GM12878 (cell line): ENCODE measurements at regions not wholly inside any gene's neighbourhood (a gene's known extent, or its start where the extent isn't known, plus 50 kb on each side); places are given as distances from the start of the nearest gene placed in this dataset.

ENCODE experiments used
- ATAC-seq: fragments of 200-7000 bp; cut with Tn5 transposase; 3 replicates; pipeline ENCODE4 v1.9.1; 2020; ENCODE audit warnings: mild to moderate bottlenecking, moderate library complexity
- BruUV-seq: library from RNA; stranded (reverse); fragments of 400-500 nt; replicated peaks from 2 replicates; lab custom pipeline; 2021; lab: Mats Ljungman, UMichigan
- CTCF ChIA-PET: fragments of 300-600 bp; sonication (Branson Sonifier 250); formaldehyde crosslinking; extraction: SDS; loops from one replicate; lab custom pipeline; 2021; ENCODE audit warnings: inconsistent platforms; lab: Yijun Ruan, JAX
- POLR2A ChIA-PET: fragments of 350-600 bp; formaldehyde crosslinking; extraction: SDS; loops from one replicate; lab custom pipeline; 2021; ENCODE audit warnings: inconsistent platforms; lab: Charles Lee
- RAD21 ChIA-PET: fragments of 300-600 bp; sonication (Branson Sonifier 250); formaldehyde crosslinking; loops from one replicate; lab custom pipeline; 2023; ENCODE audit warnings: antibody characterized with exemption; ENCODE audit not compliant: unreplicated experiment; lab: Charles Lee
- SMC1A ChIA-PET: fragments of 300-600 bp; sonication (Branson Sonifier 250); formaldehyde crosslinking; loops from one replicate; lab custom pipeline; 2023; ENCODE audit not compliant: unreplicated experiment, uncharacterized antibody; lab: Charles Lee
- DNase-seq: peaks from one replicate; pipeline ENCODE4 v3.0.0-alpha.2; 2011; ENCODE audit warnings: low read depth, low spot score
- FAIRE-seq: peaks from 3 replicates; lab custom pipeline; 2011; peaks lifted over from hg19 to GRCh38; lab: Jason Lieb, UNC
- H2AFZ ChIP-seq: 2 replicates; pipeline ENCODE4 v1.6.0; 2011; ENCODE audit warnings: low read depth, low read length, control low read depth; ENCODE audit not compliant: control insufficient read depth
- H3K27ac ChIP-seq: 2 replicates; pipeline ENCODE4 v1.5.1; 2011; ENCODE audit warnings: control low read depth; ENCODE audit not compliant: control insufficient read depth, insufficient read depth
- H3K27me3 ChIP-seq, 2 experiments: replicated peaks in 1 of 2; 2 replicates each; pipeline versions ENCODE4 v1.6.0 to v1.6.1; 2011; ENCODE audit warnings: low read length in 1 of 2; ENCODE audit not compliant: control insufficient read depth in 2 of 2, insufficient read depth in 2 of 2
- H3K36me3 ChIP-seq, 2 experiments: 2 replicates each; pipeline ENCODE4 v1.5.1; 2011; ENCODE audit warnings: low read length in 1 of 2; ENCODE audit not compliant: control insufficient read depth in 2 of 2, insufficient read depth in 2 of 2
- H3K4me1 ChIP-seq: 2 replicates; pipeline ENCODE4 v1.6.1; 2011; ENCODE audit warnings: mild to moderate bottlenecking, low read length, moderate library complexity, mixed read lengths; ENCODE audit not compliant: control insufficient read depth, insufficient read depth
- H3K4me2 ChIP-seq: 2 replicates; pipeline ENCODE4 v1.6.0; 2011; ENCODE audit warnings: control low read depth; ENCODE audit not compliant: control insufficient read depth, insufficient read depth
- H3K4me3 ChIP-seq: fragments of 200-600 bp; sonication (generic); 2 replicates; pipeline ENCODE4 v1.5.1; 2016
- H3K79me2 ChIP-seq: 2 replicates; pipeline ENCODE4 v1.6.0; 2011; ENCODE audit warnings: low read length; ENCODE audit not compliant: control insufficient read depth, insufficient read depth
- H3K9ac ChIP-seq: 2 replicates; pipeline ENCODE4 v1.8.0; 2011; ENCODE audit warnings: low read length, control low read depth, mixed read lengths; ENCODE audit not compliant: control insufficient read depth, insufficient read depth
- H3K9me3 ChIP-seq: replicated peaks from 3 replicates; pipeline ENCODE4 v1.5.1; 2011; ENCODE audit warnings: mild to moderate bottlenecking, low read length; ENCODE audit not compliant: control insufficient read depth, insufficient read depth
- H4K20me1 ChIP-seq: 2 replicates; pipeline ENCODE4 v1.6.0; 2011; ENCODE audit not compliant: control insufficient read depth, insufficient read depth
- BHLHE40 ChIP-seq, 2 experiments: fragments of 450-650 bp in 1 of 2; IDR thresholded peaks; 2 replicates each; pipeline ENCODE4 v1.6.1; 2011 to 2017; ENCODE audit warnings: low read depth in 2 of 2, borderline replicate concordance in 1 of 2, improper control_type of control experiment in 1 of 2, low read length in 1 of 2, mild to moderate bottlenecking in 1 of 2
- DPF2 ChIP-seq: fragments of 450-650 bp; IDR thresholded peaks from 2 replicates; pipeline ENCODE4 v1.6.1; 2017; ENCODE audit warnings: mild to moderate bottlenecking
- EP300 ChIP-seq, 2 experiments: fragments of 150-350 bp in 1 of 2; IDR thresholded peaks; 2 replicates each; pipeline ENCODE4 v1.6.1; 2011 to 2012; ENCODE audit warnings: low read depth in 2 of 2, low read length in 2 of 2, borderline replicate concordance in 1 of 2, improper control_type of control experiment in 1 of 2, inconsistent platforms in 1 of 2; ENCODE audit not compliant: control insufficient read depth in 1 of 2
- GATAD2B ChIP-seq: fragments of 450-650 bp; conservative IDR thresholded peaks from 2 replicates; pipeline ENCODE4 v1.6.1; 2017; ENCODE audit warnings: low read depth, mild to moderate bottlenecking, moderate library complexity
- NFYA ChIP-seq: IDR thresholded peaks from 2 replicates; pipeline ENCODE4 v1.6.1; 2011; ENCODE audit warnings: low read depth, mild to moderate bottlenecking, low read length, improper control_type of control experiment, borderline replicate concordance
- NRF1 ChIP-seq: conservative IDR thresholded peaks from 2 replicates; pipeline ENCODE4 v1.6.1; 2011; ENCODE audit warnings: mild to moderate bottlenecking, low read depth, low read length, improper control_type of control experiment
- PML ChIP-seq: IDR thresholded peaks from 2 replicates; pipeline ENCODE4 v1.6.1; 2012; ENCODE audit warnings: low read length, inconsistent platforms
- POLR2A ChIP-seq: IDR thresholded peaks from 2 replicates; pipeline ENCODE4 v1.6.1; 2011; ENCODE audit warnings: low read depth, mild to moderate bottlenecking, low read length
- POLR2AphosphoS2 ChIP-seq: IDR thresholded peaks from 2 replicates; pipeline ENCODE4 v1.6.1; 2011; ENCODE audit warnings: low read depth, mild to moderate bottlenecking, low read length, improper control_type of control experiment, moderate library complexity
- RCOR1 ChIP-seq: conservative IDR thresholded peaks from 2 replicates; pipeline ENCODE4 v1.6.1; 2012; ENCODE audit warnings: low read depth, low read length, improper control_type of control experiment
- WGBS: methylation state at CpG from one replicate; pipeline ENCODE4 v1.1.6; 2016; ENCODE audit warnings: low lambda C conversion rate; ENCODE audit not compliant: insufficient replicate concordance, insufficient coverage; ENCODE audit errors: missing lambda C conversion rate; 5-methylcytosine and 5-hydroxymethylcytosine counted together
- in situ Hi-C: fragments of 300-500 bp; cut with MboI; formaldehyde crosslinking; loops from 9 replicates; pipeline ENCODE4 v1.14.3; 2018; ENCODE audit warnings: mixed read lengths
- intact Hi-C: fragments of 100-400 bp; cut with micrococcal nuclease; formaldehyde crosslinking; loops from one replicate; pipeline ENCODE4 v1.14.2; 2022; ENCODE audit not compliant: unreplicated experiment
- TF ChIP-seq, protein P1 (sequence below): IDR thresholded peaks from 2 replicates; pipeline ENCODE4 v1.6.1; 2012; ENCODE audit warnings: low read length, inconsistent platforms
- TF ChIP-seq, protein P2 (sequence below): fragments of 450-650 bp; IDR thresholded peaks from 2 replicates; pipeline ENCODE4 v1.6.1; 2017; ENCODE audit warnings: low read depth, mild to moderate bottlenecking, moderate library complexity
- TF ChIP-seq, protein P3 (sequence below): fragments of 450-650 bp; IDR thresholded peaks from 2 replicates; pipeline ENCODE4 v1.6.1; 2017; ENCODE audit warnings: mild to moderate bottlenecking, low read depth, inconsistent platforms; ENCODE audit not compliant: poor library complexity, severe bottlenecking
- TF ChIP-seq, protein P4 (sequence below): fragments of 450-650 bp; IDR thresholded peaks from 2 replicates; pipeline ENCODE4 v1.6.1; 2017; ENCODE audit warnings: borderline replicate concordance
- TF ChIP-seq, protein P5 (sequence below): IDR thresholded peaks from 2 replicates; pipeline ENCODE4 v1.6.1; 2012; ENCODE audit warnings: low read depth, low read length, improper control_type of control experiment

DNA sequence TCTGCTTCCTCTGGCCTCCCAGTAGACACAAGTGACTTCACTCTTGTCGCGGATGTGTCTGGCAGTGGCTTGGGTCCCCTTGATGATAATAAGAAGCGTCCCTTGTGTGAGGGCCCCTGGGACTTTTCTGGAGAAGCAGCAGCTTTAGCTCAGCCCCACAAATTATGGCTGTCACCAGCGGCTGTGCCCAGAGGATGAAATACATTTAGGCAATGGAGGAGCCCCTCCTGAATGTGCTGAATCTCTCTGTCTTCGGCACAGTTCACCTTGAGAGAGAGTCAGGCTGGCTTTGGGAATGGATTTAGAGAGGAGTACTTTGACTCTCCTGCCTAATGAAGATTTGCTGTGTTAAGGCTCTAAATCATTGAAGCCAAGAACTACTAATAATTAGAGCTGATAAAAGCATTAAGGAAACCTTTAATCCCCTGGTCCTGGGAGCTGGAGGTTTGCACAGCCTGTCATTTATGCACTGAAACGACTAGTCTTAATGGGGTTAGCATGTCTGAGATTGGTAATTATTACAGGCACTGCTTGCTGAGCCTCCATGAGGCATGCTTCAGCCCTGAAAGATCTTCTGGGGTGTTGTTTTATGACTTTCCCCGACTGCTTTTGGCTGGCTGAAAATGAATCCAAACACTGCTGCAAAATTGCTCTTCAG, 127.0 kb downstream of the TENT4A start:
- H2AFZ ChIP-seq = no peak overlapping the region
- H4K20me1 ChIP-seq = no peaks in the 10 kb centered on the region
- in situ Hi-C loops (no loop called here), intact Hi-C loops (no loop called here)
- no TSS peak for BruUV-seq
- no peaks in the 10 kb centered on the region for H3K4me1 ChIP-seq
- H3K4me3 ChIP-seq = no peak overlapping the region
- no peak overlapping the region for H3K27ac ChIP-seq
- ChIA-PET SMC1A (interaction anchor here (0.5 kb wide), 1 partner anchor 239 kb away, joined by 4 read pairs; no protein-coding TSS in a partner anchor), CTCF (interaction anchor here (1.9 kb wide), 1 partner anchor 20 kb away, joined by 6 read pairs; no protein-coding TSS in a partner anchor), RAD21 (interaction anchor here (0.6 kb wide), 1 partner anchor 75 kb away, joined by 3 read pairs; no protein-coding TSS in a partner anchor), POLR2A (no interaction called here)
- FAIRE-seq (no peak), DNase-seq (no peak), ATAC-seq (no peak)
- H3K79me2 ChIP-seq = no peaks in the 10 kb centered on the region
- H3K9me3 ChIP-seq = no peaks in the 10 kb centered on the region; the same call in 2 of the 3 replicates
- no peaks in the 10 kb centered on the region for H3K36me3 ChIP-seq
- no peak overlapping the region for H3K9ac ChIP-seq
- 30% methylated on average over 7 of the region's 7 CpGs for WGBS
- TF ChIP-seq POLR2A = no peak
- TF ChIP-seq, protein P1, sequence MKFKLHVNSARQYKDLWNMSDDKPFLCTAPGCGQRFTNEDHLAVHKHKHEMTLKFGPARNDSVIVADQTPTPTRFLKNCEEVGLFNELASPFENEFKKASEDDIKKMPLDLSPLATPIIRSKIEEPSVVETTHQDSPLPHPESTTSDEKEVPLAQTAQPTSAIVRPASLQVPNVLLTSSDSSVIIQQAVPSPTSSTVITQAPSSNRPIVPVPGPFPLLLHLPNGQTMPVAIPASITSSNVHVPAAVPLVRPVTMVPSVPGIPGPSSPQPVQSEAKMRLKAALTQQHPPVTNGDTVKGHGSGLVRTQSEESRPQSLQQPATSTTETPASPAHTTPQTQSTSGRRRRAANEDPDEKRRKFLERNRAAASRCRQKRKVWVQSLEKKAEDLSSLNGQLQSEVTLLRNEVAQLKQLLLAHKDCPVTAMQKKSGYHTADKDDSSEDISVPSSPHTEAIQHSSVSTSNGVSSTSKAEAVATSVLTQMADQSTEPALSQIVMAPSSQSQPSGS = no peak
- no peak for TF ChIP-seq GATAD2B
- no peak for TF ChIP-seq NRF1
- no peak for TF ChIP-seq BHLHE40 (IDR thresholded peaks at IDR 0.05; ENCODE audit: borderline replicate concordance in 1 of 2, low read depth in 2 of 2, low read length in 1 of 2)
- TF ChIP-seq NFYA = no peak
- TF ChIP-seq EP300 (IDR thresholded peaks at IDR 0.05; ENCODE audit: borderline replicate concordance in 1 of 2, control insufficient read depth in 1 of 2, low read depth in 2 of 2, low read length in 2 of 2) = no peak
- no peak for TF ChIP-seq POLR2AphosphoS2
- TF ChIP-seq, protein P2, sequence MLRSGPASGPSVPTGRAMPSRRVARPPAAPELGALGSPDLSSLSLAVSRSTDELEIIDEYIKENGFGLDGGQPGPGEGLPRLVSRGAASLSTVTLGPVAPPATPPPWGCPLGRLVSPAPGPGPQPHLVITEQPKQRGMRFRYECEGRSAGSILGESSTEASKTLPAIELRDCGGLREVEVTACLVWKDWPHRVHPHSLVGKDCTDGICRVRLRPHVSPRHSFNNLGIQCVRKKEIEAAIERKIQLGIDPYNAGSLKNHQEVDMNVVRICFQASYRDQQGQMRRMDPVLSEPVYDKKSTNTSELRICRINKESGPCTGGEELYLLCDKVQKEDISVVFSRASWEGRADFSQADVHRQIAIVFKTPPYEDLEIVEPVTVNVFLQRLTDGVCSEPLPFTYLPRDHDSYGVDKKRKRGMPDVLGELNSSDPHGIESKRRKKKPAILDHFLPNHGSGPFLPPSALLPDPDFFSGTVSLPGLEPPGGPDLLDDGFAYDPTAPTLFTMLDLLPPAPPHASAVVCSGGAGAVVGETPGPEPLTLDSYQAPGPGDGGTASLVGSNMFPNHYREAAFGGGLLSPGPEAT = no peak
- TF ChIP-seq RCOR1 = no peak
- TF ChIP-seq DPF2 = no peak
- TF ChIP-seq, protein P3, sequence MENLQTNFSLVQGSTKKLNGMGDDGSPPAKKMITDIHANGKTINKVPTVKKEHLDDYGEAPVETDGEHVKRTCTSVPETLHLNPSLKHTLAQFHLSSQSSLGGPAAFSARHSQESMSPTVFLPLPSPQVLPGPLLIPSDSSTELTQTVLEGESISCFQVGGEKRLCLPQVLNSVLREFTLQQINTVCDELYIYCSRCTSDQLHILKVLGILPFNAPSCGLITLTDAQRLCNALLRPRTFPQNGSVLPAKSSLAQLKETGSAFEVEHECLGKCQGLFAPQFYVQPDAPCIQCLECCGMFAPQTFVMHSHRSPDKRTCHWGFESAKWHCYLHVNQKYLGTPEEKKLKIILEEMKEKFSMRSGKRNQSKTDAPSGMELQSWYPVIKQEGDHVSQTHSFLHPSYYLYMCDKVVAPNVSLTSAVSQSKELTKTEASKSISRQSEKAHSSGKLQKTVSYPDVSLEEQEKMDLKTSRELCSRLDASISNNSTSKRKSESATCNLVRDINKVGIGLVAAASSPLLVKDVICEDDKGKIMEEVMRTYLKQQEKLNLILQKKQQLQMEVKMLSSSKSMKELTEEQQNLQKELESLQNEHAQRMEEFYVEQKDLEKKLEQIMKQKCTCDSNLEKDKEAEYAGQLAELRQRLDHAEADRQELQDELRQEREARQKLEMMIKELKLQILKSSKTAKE = no peak
- no peak for TF ChIP-seq PML
- TF ChIP-seq, protein P4, sequence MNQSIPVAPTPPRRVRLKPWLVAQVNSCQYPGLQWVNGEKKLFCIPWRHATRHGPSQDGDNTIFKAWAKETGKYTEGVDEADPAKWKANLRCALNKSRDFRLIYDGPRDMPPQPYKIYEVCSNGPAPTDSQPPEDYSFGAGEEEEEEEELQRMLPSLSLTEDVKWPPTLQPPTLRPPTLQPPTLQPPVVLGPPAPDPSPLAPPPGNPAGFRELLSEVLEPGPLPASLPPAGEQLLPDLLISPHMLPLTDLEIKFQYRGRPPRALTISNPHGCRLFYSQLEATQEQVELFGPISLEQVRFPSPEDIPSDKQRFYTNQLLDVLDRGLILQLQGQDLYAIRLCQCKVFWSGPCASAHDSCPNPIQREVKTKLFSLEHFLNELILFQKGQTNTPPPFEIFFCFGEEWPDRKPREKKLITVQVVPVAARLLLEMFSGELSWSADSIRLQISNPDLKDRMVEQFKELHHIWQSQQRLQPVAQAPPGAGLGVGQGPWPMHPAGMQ = no peak
- TF ChIP-seq, protein P5, sequence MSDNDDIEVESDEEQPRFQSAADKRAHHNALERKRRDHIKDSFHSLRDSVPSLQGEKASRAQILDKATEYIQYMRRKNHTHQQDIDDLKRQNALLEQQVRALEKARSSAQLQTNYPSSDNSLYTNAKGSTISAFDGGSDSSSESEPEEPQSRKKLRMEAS = no peak
- H3K27me3 ChIP-seq = peaks cover 3 to 9% of the 10 kb centered on the region in 2 experiments; a peak in 3 of 4 replicates
- H3K4me2 ChIP-seq = no peak overlapping the region
